VCaP (cell line): ENCODE measurements at regions not wholly inside any gene's neighbourhood (a gene's known extent, or its start where the extent isn't known, plus 50 kb on each side); places are given as distances from the start of the nearest gene placed in this dataset.

Experiments used
- H3K27ac ChIP-seq: fragments of 450-650 bp; 2 replicates; pipeline ENCODE4 v1.5.1; 2017
- TF ChIP-seq, protein P1 (sequence below): fragments of 450-650 bp; conservative IDR thresholded peaks from 2 replicates; pipeline ENCODE4 v1.5.1; 2017; ENCODE audit warnings: mild to moderate bottlenecking, moderate library complexity

DNA sequence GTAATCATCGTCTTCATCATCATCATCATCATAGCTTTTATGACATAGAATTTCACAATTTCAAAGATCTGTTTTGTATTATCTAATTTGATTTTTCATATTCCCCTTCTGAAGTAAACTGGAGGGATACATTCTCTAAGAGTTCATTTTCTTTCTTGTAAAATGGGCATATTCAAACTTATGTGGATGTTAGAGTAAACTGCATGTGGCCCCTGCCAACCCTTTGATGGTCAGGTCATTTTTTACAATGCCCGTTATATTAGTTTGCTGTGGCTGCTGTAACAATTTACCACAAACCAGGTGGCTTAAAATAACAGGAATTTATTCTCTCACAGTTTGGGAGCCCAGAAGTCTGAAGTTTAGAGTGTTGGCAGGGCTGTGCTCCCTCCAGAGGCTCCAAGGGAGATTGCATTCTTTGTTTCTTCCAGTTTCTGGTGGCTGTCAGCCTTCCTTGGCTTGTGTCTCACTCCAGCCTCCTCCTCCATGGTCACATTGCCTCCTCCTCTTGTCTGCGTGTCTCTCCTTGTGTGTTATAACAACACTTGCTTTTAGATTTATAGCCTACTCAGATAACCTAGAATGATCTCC lies 127.5 kb upstream of the MMADHC start:
- TF ChIP-seq, protein P1, sequence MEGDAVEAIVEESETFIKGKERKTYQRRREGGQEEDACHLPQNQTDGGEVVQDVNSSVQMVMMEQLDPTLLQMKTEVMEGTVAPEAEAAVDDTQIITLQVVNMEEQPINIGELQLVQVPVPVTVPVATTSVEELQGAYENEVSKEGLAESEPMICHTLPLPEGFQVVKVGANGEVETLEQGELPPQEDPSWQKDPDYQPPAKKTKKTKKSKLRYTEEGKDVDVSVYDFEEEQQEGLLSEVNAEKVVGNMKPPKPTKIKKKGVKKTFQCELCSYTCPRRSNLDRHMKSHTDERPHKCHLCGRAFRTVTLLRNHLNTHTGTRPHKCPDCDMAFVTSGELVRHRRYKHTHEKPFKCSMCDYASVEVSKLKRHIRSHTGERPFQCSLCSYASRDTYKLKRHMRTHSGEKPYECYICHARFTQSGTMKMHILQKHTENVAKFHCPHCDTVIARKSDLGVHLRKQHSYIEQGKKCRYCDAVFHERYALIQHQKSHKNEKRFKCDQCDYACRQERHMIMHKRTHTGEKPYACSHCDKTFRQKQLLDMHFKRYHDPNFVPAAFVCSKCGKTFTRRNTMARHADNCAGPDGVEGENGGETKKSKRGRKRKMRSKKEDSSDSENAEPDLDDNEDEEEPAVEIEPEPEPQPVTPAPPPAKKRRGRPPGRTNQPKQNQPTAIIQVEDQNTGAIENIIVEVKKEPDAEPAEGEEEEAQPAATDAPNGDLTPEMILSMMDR: peak; percentile 84
- no peak overlapping the region for H3K27ac ChIP-seq

- TF ChIP-seq, protein P1: no peak
- H3K27ac ChIP-seq: no peak overlapping the region
Measured at GRCh38 chr2:149709496-149710263, 122.1 kb upstream of the MMADHC start.

DNA sequence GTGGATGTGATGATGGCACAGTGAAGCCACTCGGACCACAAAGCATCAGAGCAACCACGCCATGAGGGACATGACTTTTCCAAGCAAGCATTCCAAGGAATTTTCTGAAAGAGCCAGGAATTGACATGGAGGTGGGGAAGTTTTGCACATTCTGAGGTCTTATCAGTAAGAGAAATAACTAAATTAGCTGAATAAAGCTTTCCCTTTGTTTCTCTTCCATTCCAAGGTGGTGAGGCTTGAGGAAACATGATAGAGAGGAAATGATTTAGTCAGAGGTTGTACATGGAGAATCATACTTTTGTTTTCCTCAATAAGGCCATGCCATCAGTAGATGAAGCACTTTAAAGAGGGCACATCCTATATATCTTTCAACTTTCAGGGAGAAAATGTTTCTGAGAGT lies 115.7 kb upstream of the MMADHC start:
- no peak overlapping the region for H3K27ac ChIP-seq
- TF ChIP-seq, protein P1: no peak

- TF ChIP-seq, protein P1: no peak
- no peak overlapping the region for H3K27ac ChIP-seq
Measured at GRCh38 chr2:149702571-149702970, 115.0 kb upstream of the MMADHC start.

DNA sequence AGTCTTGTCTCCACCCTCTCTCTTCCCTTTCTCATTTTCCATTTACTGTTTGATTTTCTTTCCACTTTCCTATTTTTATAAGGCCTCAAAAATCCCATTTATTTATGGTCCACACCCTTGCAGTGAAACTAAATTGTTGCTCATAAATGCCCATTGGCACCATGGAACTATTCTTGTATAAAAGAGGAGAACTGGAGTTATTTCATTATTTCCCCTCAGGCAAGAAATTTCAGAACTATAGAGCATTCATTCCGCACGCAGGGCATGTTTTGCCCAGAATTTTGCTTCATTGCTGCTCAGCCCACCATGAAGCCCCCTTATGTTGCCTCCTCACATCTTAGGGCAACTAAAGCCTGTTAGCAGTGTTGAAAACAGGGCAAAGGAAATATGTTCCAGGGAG lies 113.7 kb upstream of the MMADHC start:
- TF ChIP-seq, protein P1: no peak
- no peak overlapping the region for H3K27ac ChIP-seq

DNA sequence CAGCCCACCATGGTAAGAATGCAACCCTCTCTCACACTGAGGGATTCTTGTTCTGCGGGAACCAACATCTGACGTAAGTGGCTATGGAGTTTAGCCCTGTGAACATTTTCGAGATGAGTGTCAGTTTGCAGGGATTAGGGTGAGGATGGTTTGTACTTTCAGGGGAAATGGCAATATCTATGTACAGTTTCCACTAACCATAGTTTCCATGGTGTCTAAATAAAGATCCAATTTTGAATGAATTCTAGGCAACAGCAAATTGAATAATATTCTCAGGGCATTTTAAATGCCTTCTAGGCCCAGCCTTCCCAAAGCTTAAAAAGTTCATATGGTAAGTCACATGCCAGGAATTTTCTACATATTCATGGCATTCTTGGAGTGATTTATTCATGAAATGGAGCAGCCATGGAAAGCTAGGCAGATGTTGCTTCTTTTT lies 105.4 kb upstream of the MMADHC start:
- H3K27ac ChIP-seq: no peak overlapping the region
- TF ChIP-seq, protein P1: no peak

- H3K27ac ChIP-seq: no peak overlapping the region
- TF ChIP-seq, protein P1: no peak
Measured at GRCh38 chr2:149690825-149691224, 103.2 kb upstream of the MMADHC start.
